HEK293T (cell line): ENCODE measurements at regions not wholly inside any gene's neighbourhood (a gene's known extent, or its start where the extent isn't known, plus 50 kb on each side); places are given as distances from the start of the nearest gene placed in this dataset.
"Not testable (repeated sequence)": the region's sequence is repeated elsewhere in the genome, so short reads cannot be mapped to it uniquely, and the experiment has no call there.

ENCODE experiments used
- CTCF ChIA-PET: fragments of 350-600 bp; formaldehyde crosslinking; extraction: SDS; loops from one replicate; lab custom pipeline; 2021; ENCODE audit warnings: antibody characterized with exemption, inconsistent platforms; lab: Yijun Ruan, JAX
- POLR2A ChIA-PET: fragments of 350-600 bp; formaldehyde crosslinking; extraction: SDS; loops from one replicate; lab custom pipeline; 2020; ENCODE audit warnings: antibody characterized with exemption, inconsistent platforms; lab: Yijun Ruan, JAX
- DNase-seq: peaks from one replicate; pipeline ENCODE4 v3.0.0; 2012; ENCODE audit warnings: mixed read lengths; ENCODE audit errors: extremely low spot score
- ARNT ChIP-seq: fragments of 450-650 bp; IDR thresholded peaks from 2 replicates; pipeline ENCODE4 v1.6.1; 2017; ENCODE audit warnings: mild to moderate bottlenecking
- BHLHE40 ChIP-seq: fragments of 450-650 bp; IDR thresholded peaks from 2 replicates; pipeline ENCODE4 v1.6.1; 2016; ENCODE audit warnings: mild to moderate bottlenecking, moderate library complexity, borderline replicate concordance
- CTBP1 ChIP-seq: fragments of 450-650 bp; IDR thresholded peaks from 2 replicates; pipeline ENCODE4 v1.6.1; 2016; ENCODE audit warnings: borderline replicate concordance
- ELF4 ChIP-seq: fragments of 450-650 bp; IDR thresholded peaks from 2 replicates; pipeline ENCODE4 v1.6.1; 2017; ENCODE audit warnings: antibody characterized with exemption
- FOXA1 ChIP-seq: fragments of 450-650 bp; IDR thresholded peaks from 2 replicates; pipeline ENCODE4 v1.6.1; 2016; ENCODE audit warnings: mild to moderate bottlenecking
- FOXK2 ChIP-seq: fragments of 450-650 bp; IDR thresholded peaks from 2 replicates; pipeline ENCODE4 v1.6.1; 2016; ENCODE audit warnings: mild to moderate bottlenecking
- FOXM1 ChIP-seq: fragments of 450-650 bp; IDR thresholded peaks from 2 replicates; pipeline ENCODE4 v1.6.1; 2017; ENCODE audit warnings: mild to moderate bottlenecking, borderline replicate concordance
- HDGF ChIP-seq: fragments of 450-650 bp; IDR thresholded peaks from 2 replicates; pipeline ENCODE4 v1.6.1; 2017; ENCODE audit warnings: antibody characterized with exemption, borderline replicate concordance
- L3MBTL2 ChIP-seq: fragments of 450-650 bp; conservative IDR thresholded peaks from 2 replicates; pipeline ENCODE4 v1.6.1; 2016; ENCODE audit warnings: mild to moderate bottlenecking
- LEF1 ChIP-seq: fragments of 450-650 bp; IDR thresholded peaks from 2 replicates; pipeline ENCODE4 v1.6.1; 2017; ENCODE audit warnings: mild to moderate bottlenecking, borderline replicate concordance
- NFRKB ChIP-seq: fragments of 450-650 bp; IDR thresholded peaks from 2 replicates; pipeline ENCODE4 v1.6.1; 2016; ENCODE audit warnings: mild to moderate bottlenecking, moderate library complexity
- PKNOX1 ChIP-seq: fragments of 450-650 bp; IDR thresholded peaks from 2 replicates; pipeline ENCODE4 v1.6.1; 2016
- SP1 ChIP-seq: fragments of 450-650 bp; IDR thresholded peaks from 2 replicates; pipeline ENCODE4 v1.6.1; 2017
- SUZ12 ChIP-seq: fragments of 450-650 bp; IDR thresholded peaks from 2 replicates; pipeline ENCODE4 v1.6.1; 2016; ENCODE audit warnings: mild to moderate bottlenecking
- TARDBP ChIP-seq: fragments of 450-650 bp; IDR thresholded peaks from 2 replicates; pipeline ENCODE4 v1.6.1; 2016
- ZNF384 ChIP-seq: fragments of 450-650 bp; IDR thresholded peaks from 2 replicates; pipeline ENCODE4 v1.6.1; 2016

- TF ChIP-seq SP1 (no peak), ARNT (no peak), FOXM1 (no peak), L3MBTL2 (no peak), FOXK2 (no peak), LEF1 (no peak), PKNOX1 (no peak), FOXA1 (no peak), SUZ12 (no peak), HDGF (no peak), ZNF384 (no peak), NFRKB (no peak), BHLHE40 (no peak), CTBP1 (no peak), TARDBP (no peak), ELF4 (no peak)
- DNase-seq = no peak
- POLR2A ChIA-PET = no interaction called here
- CTCF ChIA-PET = interaction anchor here (0.7 kb wide), 1 partner anchor 201 kb away, joined by 3 read pairs; no protein-coding TSS in a partner anchor
These were observed 342.2 kb upstream of the ROPN1 start for GRCh38 chr3:124333931-124334640.

GRCh38 chr3:124336067-124336656 lies 344.2 kb upstream of the ROPN1 start:
- no peak for DNase-seq
- TF ChIP-seq FOXA1 (no peak), BHLHE40 (no peak), SP1 (no peak), FOXK2 (no peak), TARDBP (no peak), L3MBTL2 (no peak), HDGF (no peak), SUZ12 (no peak), ZNF384 (no peak), FOXM1 (no peak), CTBP1 (no peak), NFRKB (no peak), ARNT (no peak), ELF4 (no peak), LEF1 (no peak), PKNOX1 (no peak)
- ChIA-PET POLR2A (no interaction called here), CTCF (no interaction called here)

- ChIA-PET POLR2A (no interaction called here), CTCF (no interaction called here)
- no peak for DNase-seq
- TF ChIP-seq PKNOX1 (no peak), SUZ12 (no peak), ZNF384 (no peak), FOXM1 (no peak), CTBP1 (no peak), HDGF (no peak), LEF1 (no peak), TARDBP (no peak), SP1 (no peak), FOXA1 (no peak), ARNT (no peak), ELF4 (no peak), BHLHE40 (no peak)
These were observed 353.9 kb upstream of the ROPN1 start for GRCh38 chr3:124345845-124346244.

GRCh38 chr3:124346487-124346886 lies 354.6 kb upstream of the ROPN1 start:
- ChIA-PET POLR2A (no interaction called here), CTCF (no interaction called here)
- no peak for DNase-seq
- TF ChIP-seq CTBP1 (no peak), ZNF384 (no peak), FOXK2 (no peak), NFRKB (no peak), BHLHE40 (no peak), PKNOX1 (no peak), FOXM1 (no peak), FOXA1 (no peak), L3MBTL2 (no peak), TARDBP (no peak), LEF1 (no peak), HDGF (no peak), SP1 (no peak), SUZ12 (no peak), ARNT (no peak), ELF4 (no peak)

- ChIA-PET POLR2A (no interaction called here), CTCF (no interaction called here)
- DNase-seq = no peak
- TF ChIP-seq SUZ12 (no peak), LEF1 (no peak), PKNOX1 (no peak), HDGF (no peak), FOXA1 (no peak), FOXK2 (no peak), ELF4 (no peak), CTBP1 (no peak)
These were observed 355.5 kb upstream of the ROPN1 start for GRCh38 chr3:124347418-124347817.

- POLR2A ChIA-PET, DNase-seq: not testable (repeated sequence)
- CTCF ChIA-PET = interaction anchor here (4.0 kb wide), 1 partner anchor 120 kb away, joined by 30 read pairs; no protein-coding TSS in a partner anchor
These were observed 356.6 kb upstream of the ROPN1 start for GRCh38 chr3:124348555-124348954.
